Naive thymus-derived CD4-positive, alpha-beta T cell (primary cell): ENCODE measurements at regions not wholly inside any gene's neighbourhood (a gene's known extent, or its start where the extent isn't known, plus 50 kb on each side); places are given as distances from the start of the nearest gene placed in this dataset.

Experiments
- ATAC-seq: fragments of 150-1000 bp; cut with Tn5 transposase; 2 replicates; pipeline ENCODE4 v1.10.0; 2021; ENCODE audit warnings: mild to moderate bottlenecking, moderate library complexity
- CTCF ChIA-PET: fragments of 350-600 bp; sonication (Branson Sonifier 250); formaldehyde crosslinking; loops from one replicate; lab custom pipeline; 2021; ENCODE audit warnings: antibody characterized with exemption; lab: Charles Lee
- POLR2A ChIA-PET: fragments of 350-600 bp; sonication (Branson Sonifier 250); formaldehyde crosslinking; loops from one replicate; lab custom pipeline; 2021; ENCODE audit warnings: antibody characterized with exemption, inconsistent platforms; lab: Charles Lee
- DNase-seq, 9 donors: peaks; one replicate each; pipeline versions ENCODE4 v3.0.0 to v3.0.0-alpha.2; 2020 to 2022; ENCODE audit warnings: mixed read lengths in 1 of 9
- H3K27ac ChIP-seq: one replicate; pipeline ENCODE4 v1.7.0; 2013; ENCODE audit warnings: mild to moderate bottlenecking, low read depth, low read length, moderate library complexity
- H3K27me3 ChIP-seq, 2 donors: one replicate each; pipeline ENCODE4 v1.7.0; 2013; ENCODE audit warnings: low read length in 2 of 2, mild to moderate bottlenecking in 2 of 2, moderate library complexity in 2 of 2; ENCODE audit not compliant: control insufficient read depth in 2 of 2, insufficient read depth in 2 of 2
- H3K36me3 ChIP-seq, 3 experiments: 1 replicate in 2 of 3; 2 replicates in 1 of 3; pipeline ENCODE4 v1.7.0; 2013; ENCODE audit warnings: low read length in 3 of 3, mild to moderate bottlenecking in 3 of 3, moderate library complexity in 1 of 3; ENCODE audit not compliant: insufficient read depth in 3 of 3, control insufficient read depth in 2 of 3
- H3K4me1 ChIP-seq, 2 donors: one replicate each; pipeline ENCODE4 v1.7.0; 2013; ENCODE audit warnings: low read length in 2 of 2, mild to moderate bottlenecking in 2 of 2, moderate library complexity in 1 of 2; ENCODE audit not compliant: control insufficient read depth in 2 of 2, insufficient read depth in 2 of 2
- H3K4me3 ChIP-seq: 2 replicates; pipeline ENCODE4 v1.7.0; 2013; ENCODE audit warnings: mild to moderate bottlenecking, low read length
- H3K9me3 ChIP-seq, 3 experiments: 1 replicate in 2 of 3; 2 replicates in 1 of 3; pipeline ENCODE4 v1.7.0; 2013; ENCODE audit warnings: low read length in 3 of 3; ENCODE audit not compliant: control insufficient read depth in 2 of 3
- H3K27ac Mint-ChIP-seq, 9 donors: one replicate each; pipeline ENCODE4 v1.8.0; 2020 to 2022; ENCODE audit warnings: mixed read lengths in 9 of 9, mild to moderate bottlenecking in 8 of 9, moderate library complexity in 5 of 9, inconsistent platforms in 2 of 9
- H3K27me3 Mint-ChIP-seq, 5 donors: one replicate each; pipeline ENCODE4 v1.8.0; 2021 to 2022; ENCODE audit warnings: mixed read lengths in 5 of 5, mild to moderate bottlenecking in 1 of 5
- H3K36me3 Mint-ChIP-seq, 5 donors: one replicate each; pipeline ENCODE4 v1.8.0; 2020 to 2022; ENCODE audit warnings: mixed read lengths in 5 of 5, mild to moderate bottlenecking in 3 of 5, inconsistent platforms in 1 of 5
- H3K4me1 Mint-ChIP-seq, 7 donors: one replicate each; pipeline ENCODE4 v1.8.0; 2020 to 2022; ENCODE audit warnings: mixed read lengths in 7 of 7, mild to moderate bottlenecking in 3 of 7, inconsistent platforms in 1 of 7
- H3K4me3 Mint-ChIP-seq, 10 donors: one replicate each; pipeline ENCODE4 v1.8.0; 2020 to 2022; ENCODE audit warnings: mild to moderate bottlenecking in 10 of 10, mixed read lengths in 10 of 10, moderate library complexity in 6 of 10, inconsistent platforms in 2 of 10
- H3K9me3 Mint-ChIP-seq, 11 donors: one replicate each; pipeline ENCODE4 v1.8.0; 2020 to 2022; ENCODE audit warnings: mixed read lengths in 11 of 11, mild to moderate bottlenecking in 4 of 11, inconsistent platforms in 1 of 11, moderate library complexity in 1 of 11
- intact Hi-C, 2 donors: fragments of 100-400 bp; cut with micrococcal nuclease; formaldehyde crosslinking; loops; one replicate each; pipeline ENCODE4 v1.15.1; 2023

GRCh38 chr12:115176741-115177400 is 492.9 kb upstream of the TBX3 start:
- Histone ChIP-seq H3K27me3 (no peaks in the 10 kb centered on the region), H3K36me3 (no peaks in the 10 kb centered on the region), H3K27ac (no peak overlapping the region), H3K4me3 (no peak overlapping the region), H3K9me3 (no peaks in the 10 kb centered on the region), H3K4me1 (no peaks in the 10 kb centered on the region)
- ATAC-seq (no peak), DNase-seq (no peak)
- ChIA-PET CTCF (no interaction called here), POLR2A (no interaction called here)
- Mint-ChIP-seq H3K27ac (no peak overlapping the region), H3K9me3 (peaks cover 0 to 4% (median 3%) of the 10 kb centered on the region in 11 donors), H3K36me3 (no peaks in the 10 kb centered on the region), H3K4me3 (no peak overlapping the region), H3K4me1 (no peaks in the 10 kb centered on the region), H3K27me3 (no peaks in the 10 kb centered on the region)
- intact Hi-C loops = no loop called here

- no peak for ATAC-seq
These were observed 490.9 kb upstream of the TBX3 start for GRCh38 chr12:115174920-115175319.

GRCh38 chr12:115172521-115172920 is 488.5 kb upstream of the TBX3 start:
- Histone ChIP-seq H3K27me3 (no peaks in the 10 kb centered on the region), H3K9me3 (no peaks in the 10 kb centered on the region), H3K4me1 (no peaks in the 10 kb centered on the region), H3K4me3 (no peak overlapping the region), H3K36me3 (no peaks in the 10 kb centered on the region), H3K27ac (no peak overlapping the region)
- Mint-ChIP-seq H3K9me3 (peaks cover 3 to 16% (median 5%) of the 10 kb centered on the region in 11 donors), H3K27me3 (no peaks in the 10 kb centered on the region), H3K4me3 (no peak overlapping the region), H3K4me1 (no peaks in the 10 kb centered on the region), H3K27ac (no peak overlapping the region), H3K36me3 (no peaks in the 10 kb centered on the region)
- CTCF ChIA-PET = no interaction called here
- intact Hi-C loops = no loop called here
- ATAC-seq (no peak), DNase-seq (no peak)
- POLR2A ChIA-PET = no interaction called here

More at GRCh38 chr12:115174920-115175319, 490.9 kb upstream of the TBX3 start:
- no peaks in the 10 kb centered on the region for H3K27me3 Mint-ChIP-seq
- no peaks in the 10 kb centered on the region for H3K4me1 ChIP-seq
- no peak overlapping the region for H3K27ac ChIP-seq
- no peak for DNase-seq
- no peaks in the 10 kb centered on the region for H3K4me1 Mint-ChIP-seq
- H3K36me3 Mint-ChIP-seq = no peaks in the 10 kb centered on the region
- no peak overlapping the region for H3K4me3 Mint-ChIP-seq
- no peaks in the 10 kb centered on the region for H3K36me3 ChIP-seq
- H3K9me3 ChIP-seq = no peaks in the 10 kb centered on the region
- H3K9me3 Mint-ChIP-seq = peaks cover 0 to 7% (median 3%) of the 10 kb centered on the region in 11 donors
- no peak overlapping the region for H3K27ac Mint-ChIP-seq
- CTCF ChIA-PET = no interaction called here
- intact Hi-C loops = no loop called here
- no peak overlapping the region for H3K4me3 ChIP-seq
- POLR2A ChIA-PET = interaction anchor here (0.7 kb wide), 1 partner anchor 255 kb away, joined by 3 read pairs; no protein-coding TSS in a partner anchor
- no peaks in the 10 kb centered on the region for H3K27me3 ChIP-seq

DNA sequence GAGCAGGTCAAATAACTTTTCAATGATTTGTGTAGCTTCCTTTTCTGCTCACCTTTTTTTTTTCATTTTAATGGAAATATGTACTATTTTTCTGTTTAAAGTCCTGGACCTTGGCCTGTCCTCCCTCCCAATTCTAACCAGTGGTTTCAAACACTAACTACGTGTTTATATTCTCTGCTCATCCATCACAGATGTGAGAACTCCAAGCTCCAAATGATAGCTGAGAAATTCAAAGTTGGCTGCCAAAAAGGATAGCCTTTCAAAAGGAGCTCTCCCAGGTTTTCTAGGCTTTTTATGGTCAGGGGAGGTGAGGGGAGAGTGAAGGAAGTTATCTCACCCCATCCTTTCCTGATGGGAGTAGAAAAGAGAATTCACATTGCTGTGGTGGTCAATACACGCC is 486.0 kb upstream of the TBX3 start:
- H3K27me3 Mint-ChIP-seq = no peaks in the 10 kb centered on the region
- peaks cover 0 to 15% (median 6%) of the 10 kb centered on the region in 11 donors for H3K9me3 Mint-ChIP-seq
- POLR2A ChIA-PET = no interaction called here
- H3K27me3 ChIP-seq = no peaks in the 10 kb centered on the region
- no peaks in the 10 kb centered on the region for H3K36me3 ChIP-seq
- CTCF ChIA-PET = no interaction called here
- no peaks in the 10 kb centered on the region for H3K4me1 Mint-ChIP-seq
- H3K27ac ChIP-seq = no peak overlapping the region
- H3K4me3 Mint-ChIP-seq = no peak overlapping the region
- no peak overlapping the region for H3K27ac Mint-ChIP-seq
- no peak overlapping the region for H3K4me3 ChIP-seq
- DNase-seq (no peak), ATAC-seq (no peak)
- intact Hi-C loops = no loop called here
- no peaks in the 10 kb centered on the region for H3K36me3 Mint-ChIP-seq
- H3K9me3 ChIP-seq = no peaks in the 10 kb centered on the region
- H3K4me1 ChIP-seq = no peaks in the 10 kb centered on the region

DNA sequence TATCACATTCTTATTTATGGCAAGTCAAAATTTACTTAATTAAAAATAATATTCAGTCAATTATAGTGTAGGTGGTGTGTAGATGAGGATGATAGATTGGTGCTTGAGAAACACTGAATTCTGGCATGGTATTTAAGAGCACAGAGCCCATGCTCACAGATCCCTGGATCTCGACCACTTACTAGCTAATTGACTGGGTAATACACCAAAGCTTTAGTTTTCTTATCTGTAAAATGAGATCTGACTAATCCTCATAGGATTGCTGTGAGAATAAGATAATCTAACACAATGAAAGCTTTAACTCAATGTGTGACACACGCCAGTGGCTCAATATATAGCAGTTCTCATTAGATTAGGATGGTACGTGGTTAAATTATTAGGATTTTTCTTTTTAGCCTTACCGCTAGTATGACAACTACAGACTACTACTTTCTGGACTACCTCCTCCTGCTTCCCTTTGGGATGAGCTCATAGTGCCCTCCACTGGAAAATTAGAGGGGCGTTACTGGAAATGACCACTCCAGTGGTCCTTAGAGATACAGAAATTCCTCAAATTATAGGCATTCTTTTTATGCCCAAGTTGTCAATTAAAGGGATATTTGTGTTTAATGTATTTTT is 482.8 kb upstream of the TBX3 start:
- no peak overlapping the region for H3K27ac Mint-ChIP-seq
- no peaks in the 10 kb centered on the region for H3K36me3 ChIP-seq
- ATAC-seq = no peak

DNA sequence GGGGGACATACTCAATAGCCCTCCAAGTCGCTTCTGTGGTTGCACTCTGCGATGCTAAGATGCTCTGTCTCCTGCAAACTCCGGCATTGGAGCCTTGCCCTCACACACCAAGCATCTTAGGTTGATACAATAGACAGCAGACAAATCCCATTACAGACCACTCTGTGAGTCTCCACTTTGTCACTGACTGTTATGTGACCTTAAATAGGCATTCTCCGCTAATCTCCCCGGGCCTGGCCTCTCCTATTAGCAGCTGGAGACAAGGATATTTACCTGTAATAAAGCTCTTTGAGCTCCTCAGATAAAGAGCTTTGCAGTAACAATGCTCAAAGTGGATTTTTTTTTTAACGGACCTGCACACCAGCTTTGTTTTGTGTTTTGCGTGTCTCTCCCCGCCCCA is 479.7 kb upstream of the TBX3 start:
- intact Hi-C loops = no loop called here
- H3K27ac Mint-ChIP-seq = no peak overlapping the region
- no peaks in the 10 kb centered on the region for H3K9me3 ChIP-seq

More for the DNA sequence above, 482.8 kb upstream of the TBX3 start:
- Mint-ChIP-seq H3K36me3 (no peaks in the 10 kb centered on the region), H3K27me3 (no peaks in the 10 kb centered on the region), H3K9me3 (peaks cover 0 to 17% (median 6%) of the 10 kb centered on the region in 11 donors), H3K4me3 (no peak overlapping the region), H3K4me1 (no peaks in the 10 kb centered on the region)
- no peaks in the 10 kb centered on the region for H3K4me1 ChIP-seq
- CTCF ChIA-PET = no interaction called here
- no peak overlapping the region for H3K4me3 ChIP-seq
- no peak for DNase-seq
- no peaks in the 10 kb centered on the region for H3K9me3 ChIP-seq
- no peak overlapping the region for H3K27ac ChIP-seq
- intact Hi-C loops = no loop called here
- POLR2A ChIA-PET = no interaction called here
- no peaks in the 10 kb centered on the region for H3K27me3 ChIP-seq

More for the DNA sequence above, 479.7 kb upstream of the TBX3 start:
- no peaks in the 10 kb centered on the region for H3K4me1 Mint-ChIP-seq
- Histone ChIP-seq H3K36me3 (no peaks in the 10 kb centered on the region), H3K4me3 (no peak overlapping the region), H3K4me1 (no peaks in the 10 kb centered on the region), H3K27ac (no peak overlapping the region), H3K27me3 (no peaks in the 10 kb centered on the region)
- no peak for ATAC-seq
- H3K27me3 Mint-ChIP-seq = no peaks in the 10 kb centered on the region
- no peaks in the 10 kb centered on the region for H3K36me3 Mint-ChIP-seq
- ChIA-PET CTCF (no interaction called here), POLR2A (no interaction called here)
- peaks cover 0 to 18% (median 5%) of the 10 kb centered on the region in 11 donors for H3K9me3 Mint-ChIP-seq
- no peak for DNase-seq
- H3K4me3 Mint-ChIP-seq = no peak overlapping the region
